ENCODE measurements at regions not wholly inside any gene's neighbourhood (a gene's known extent, or its start where the extent isn't known, plus 50 kb on each side); places are given as distances from the start of the nearest gene placed in this dataset.
"Not testable (repeated sequence)": the region's sequence is repeated elsewhere in the genome, so short reads cannot be mapped to it uniquely, and the experiment has no call there.

DNA sequence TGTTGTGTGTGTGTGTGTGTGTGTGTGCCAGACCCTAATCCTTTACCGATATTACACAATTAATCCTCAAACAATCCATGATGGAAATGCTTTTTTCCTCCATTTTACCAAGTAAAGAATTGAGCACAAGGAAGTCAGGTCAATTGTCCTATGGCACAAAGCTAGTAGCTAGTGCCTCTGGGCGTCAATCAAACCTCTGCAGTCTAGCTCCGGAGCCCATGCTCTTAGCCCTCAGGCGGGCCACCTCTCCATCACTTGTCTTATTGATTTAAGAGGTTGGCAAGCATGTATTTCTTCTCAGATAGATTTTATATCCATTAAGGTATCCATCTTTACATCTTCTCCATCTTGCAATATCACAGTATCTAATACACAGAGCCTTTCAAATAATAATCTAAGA is 886.6 kb downstream of the TBL1XR1 start:
- no peak for DNase-seq

DNA sequence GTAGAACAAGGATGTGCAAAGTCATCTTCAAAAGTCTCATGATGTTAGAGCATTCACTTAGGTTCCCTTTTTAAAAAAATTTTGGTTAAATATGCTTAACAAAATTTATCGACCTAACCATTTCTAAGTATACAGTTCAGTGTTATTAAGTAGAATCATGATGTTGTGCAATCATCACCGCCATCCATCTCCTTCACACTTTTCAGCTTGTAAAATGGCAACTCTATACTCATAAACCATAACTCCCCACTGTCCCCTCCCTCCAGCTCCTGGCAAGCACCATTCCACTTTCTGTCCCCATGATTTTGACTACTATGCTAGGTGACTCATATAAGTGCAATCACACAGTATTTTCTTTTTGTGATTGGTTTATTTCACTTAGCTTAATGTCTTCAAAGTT is 895.0 kb downstream of the TBL1XR1 start:
- no peak for DNase-seq

DNA sequence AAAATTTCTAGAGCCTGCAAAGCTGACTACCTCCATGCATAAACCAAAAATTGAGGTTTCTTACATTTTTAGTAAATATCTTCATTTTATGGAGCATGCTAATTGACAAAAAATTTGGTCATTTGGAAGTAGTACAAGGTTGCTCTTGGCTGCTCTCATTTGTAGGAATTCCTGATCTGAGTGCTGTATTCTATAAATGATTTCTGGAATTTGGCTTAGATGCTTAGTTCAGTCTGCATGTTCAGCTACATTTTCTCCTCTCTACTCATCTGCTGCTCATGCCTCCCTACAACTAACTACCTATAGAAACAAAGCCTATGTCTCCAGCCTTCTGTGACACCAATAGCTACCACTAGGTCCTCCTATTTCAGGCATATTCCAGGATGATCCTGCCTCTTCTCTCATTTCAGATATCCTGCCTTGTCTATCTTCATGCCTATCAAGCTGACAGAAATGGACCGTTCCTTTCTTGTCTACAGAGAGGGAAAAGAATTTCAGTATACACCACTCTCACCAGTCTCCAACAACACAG is 901.1 kb downstream of the TBL1XR1 start:
- no peak for DNase-seq

DNA sequence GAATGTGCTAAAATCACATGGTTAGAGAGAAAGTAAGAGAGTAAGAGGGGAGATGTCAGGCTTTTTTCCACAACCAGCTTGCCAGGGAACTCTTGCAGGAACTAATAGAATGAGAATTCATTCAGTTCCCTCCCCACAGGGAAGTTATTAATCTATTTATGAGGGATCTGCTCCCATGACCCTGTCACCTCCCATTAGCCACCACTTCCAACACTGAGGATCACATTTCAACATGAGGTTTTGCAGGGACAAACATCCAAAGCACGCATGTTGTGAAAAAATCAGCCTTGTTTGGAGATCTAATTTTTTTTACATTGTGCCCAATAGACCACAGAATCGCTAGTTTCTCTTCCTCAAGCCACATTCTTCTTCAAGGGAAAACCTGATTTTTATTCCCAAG is 904.0 kb downstream of the TBL1XR1 start:
- no peak for DNase-seq

DNA sequence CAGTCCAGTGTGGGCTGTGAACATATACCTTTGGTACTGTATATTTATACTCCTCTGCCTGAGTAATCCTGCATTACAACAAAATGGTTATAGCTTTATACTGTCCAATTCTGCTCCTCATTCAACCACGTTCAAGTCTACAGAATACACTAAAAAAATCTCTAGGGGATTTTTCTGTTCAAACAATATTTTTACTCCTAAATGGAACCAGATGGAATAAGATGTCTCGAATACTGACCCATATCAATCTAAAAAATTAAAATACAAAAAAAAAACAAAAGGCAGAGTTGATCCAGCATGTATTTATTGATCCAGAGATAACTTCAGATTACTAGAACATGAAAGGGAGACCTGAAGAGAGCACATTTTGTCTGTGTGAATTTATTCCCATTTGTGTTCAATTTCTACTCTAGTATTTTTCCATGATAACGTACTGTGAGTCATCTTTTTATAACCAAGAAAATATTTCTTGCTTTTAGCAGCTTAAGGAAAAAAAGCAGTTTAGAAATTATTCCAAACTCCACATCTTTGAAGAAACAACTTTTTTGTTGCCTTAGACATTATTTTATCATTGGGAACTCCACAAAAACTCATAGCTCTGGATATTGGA is 910.7 kb downstream of the TBL1XR1 start:
- no peak for DNase-seq

DNA sequence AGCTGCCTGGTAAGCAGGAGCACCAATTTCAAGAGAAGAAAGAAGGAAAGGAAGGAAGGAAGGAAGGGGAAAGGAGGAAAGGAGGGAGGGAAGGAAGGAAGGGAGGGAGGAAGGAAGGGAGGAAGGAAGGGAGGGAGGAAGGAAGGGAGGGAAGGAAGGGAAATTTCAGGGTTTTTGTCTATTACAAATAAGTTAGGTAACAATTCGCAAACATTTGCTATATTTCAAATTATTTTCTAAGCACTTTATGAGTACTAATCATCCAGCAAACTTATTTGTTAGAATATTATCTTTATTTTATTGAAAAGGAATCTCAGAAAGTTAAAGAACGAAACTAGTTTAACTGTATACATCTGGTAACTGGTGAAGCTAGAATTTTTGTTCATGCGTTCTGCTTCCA is 921.7 kb downstream of the TBL1XR1 start:
- DNase-seq: no peak

DNA sequence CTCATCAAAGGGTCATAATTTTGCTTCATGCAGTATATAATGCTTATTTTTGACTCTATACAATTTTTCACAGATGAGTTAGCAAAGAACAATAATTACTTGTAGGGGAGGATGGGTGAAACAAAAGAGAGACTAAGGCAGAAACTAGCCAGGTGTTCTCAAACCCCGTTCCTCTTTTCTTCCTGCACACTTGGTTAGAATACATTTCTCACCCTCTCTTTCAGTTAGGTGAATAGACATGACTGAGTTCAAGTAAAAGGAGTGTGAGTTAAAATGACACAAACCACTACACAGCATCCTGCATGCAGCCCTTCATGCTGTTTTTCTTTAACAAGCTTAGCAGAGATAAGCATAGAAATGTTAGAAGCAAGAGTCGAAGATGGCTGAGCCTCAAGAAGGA is 922.2 kb downstream of the TBL1XR1 start:
- no peak for DNase-seq

DNA sequence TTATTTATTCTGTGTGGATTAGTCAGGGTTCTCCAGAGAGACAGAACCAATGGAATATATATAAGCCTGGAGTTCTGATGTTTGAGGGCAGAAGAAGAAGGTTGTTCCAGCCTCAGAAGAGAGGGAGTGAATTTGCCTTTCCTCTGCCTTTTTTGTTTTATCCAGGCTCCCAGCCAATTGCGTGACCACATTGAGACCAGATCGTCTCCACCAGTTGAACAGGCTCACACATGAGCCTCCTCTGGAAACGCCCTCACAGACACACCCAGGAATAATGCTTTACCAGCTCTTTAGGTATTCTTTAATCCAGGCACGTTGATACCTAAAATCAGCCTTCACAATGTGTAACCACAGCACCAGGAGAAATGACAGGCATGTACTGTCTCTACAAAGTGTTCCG is 923.1 kb downstream of the TBL1XR1 start:
- no peak for DNase-seq

DNA sequence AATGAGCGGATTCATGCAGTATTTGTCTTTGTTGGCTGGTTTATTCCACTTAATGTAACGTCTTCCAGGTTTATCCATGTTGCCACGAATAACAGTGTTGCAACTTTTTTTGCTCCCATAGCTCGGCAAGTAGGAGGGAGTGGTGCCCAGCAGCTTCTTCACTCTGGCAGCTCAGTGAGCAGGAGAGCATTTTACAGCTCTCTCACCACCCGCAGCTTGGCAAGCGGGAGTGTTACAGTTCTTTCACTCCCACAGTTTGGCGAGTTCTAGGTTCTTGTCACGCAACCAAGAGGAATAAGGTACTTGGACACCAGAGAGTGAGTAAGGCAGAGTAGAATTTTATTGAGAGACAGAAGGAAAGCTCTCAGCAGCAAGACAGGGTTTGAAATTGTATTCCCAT is 935.2 kb downstream of the TBL1XR1 start:
- DNase-seq: no peak

DNA sequence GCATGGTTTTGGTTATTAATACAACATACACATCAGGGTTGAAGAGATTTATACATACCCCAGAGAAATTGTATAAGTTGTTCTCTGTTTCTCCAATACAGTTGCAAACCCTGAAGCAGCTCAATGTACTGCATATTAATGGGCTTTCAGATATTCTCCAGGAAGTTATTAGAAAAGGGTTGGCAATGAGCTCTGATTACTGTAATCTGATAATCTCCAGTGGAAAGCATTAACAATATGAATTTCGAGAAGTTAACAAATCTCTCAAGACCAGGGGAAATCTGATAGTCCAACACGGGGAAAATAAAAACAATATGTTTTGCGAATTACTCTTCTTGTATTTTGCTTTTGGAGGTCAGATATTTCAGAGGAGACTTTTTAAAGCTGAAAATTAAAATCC is 950.1 kb downstream of the TBL1XR1 start:
- DNase-seq: no peak

DNA sequence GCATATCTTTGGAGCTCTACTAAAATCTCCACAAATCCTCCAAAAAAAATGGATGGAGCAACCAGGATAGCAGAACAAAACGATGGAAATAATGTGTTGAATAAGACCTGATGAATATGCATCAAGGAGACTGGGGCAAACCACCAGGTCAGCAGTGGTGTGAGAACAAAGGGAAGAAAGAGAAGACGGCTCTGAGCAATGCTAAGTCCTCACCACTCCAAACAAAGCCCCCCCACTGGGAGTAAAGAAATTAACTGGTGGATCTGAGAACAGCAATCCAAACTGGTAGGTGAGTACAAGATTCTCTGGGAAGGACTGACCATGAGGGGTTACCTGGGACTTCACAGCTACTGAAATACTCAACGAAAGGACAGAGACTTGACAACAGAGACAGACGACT is 977.3 kb downstream of the TBL1XR1 start:
- DNase-seq: no peak

DNA sequence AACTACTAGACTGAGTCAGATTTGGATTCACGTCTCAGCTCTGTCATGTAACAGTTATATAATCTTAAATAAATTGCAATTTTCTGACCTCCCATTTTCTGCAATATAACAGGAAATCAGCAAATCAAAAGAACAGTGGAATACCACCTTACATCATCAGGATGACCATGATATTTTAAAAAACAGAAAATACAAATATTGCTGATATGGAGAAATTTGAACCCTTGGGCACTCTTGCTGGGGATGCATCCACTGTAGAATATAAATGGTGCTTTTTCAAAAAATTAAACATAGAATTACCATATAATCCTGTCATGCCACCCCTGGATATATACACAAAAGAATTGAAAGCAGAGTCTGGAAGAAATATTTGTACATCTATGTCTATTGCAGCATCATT is 982.5 kb downstream of the TBL1XR1 start:
- no peak for DNase-seq

DNA sequence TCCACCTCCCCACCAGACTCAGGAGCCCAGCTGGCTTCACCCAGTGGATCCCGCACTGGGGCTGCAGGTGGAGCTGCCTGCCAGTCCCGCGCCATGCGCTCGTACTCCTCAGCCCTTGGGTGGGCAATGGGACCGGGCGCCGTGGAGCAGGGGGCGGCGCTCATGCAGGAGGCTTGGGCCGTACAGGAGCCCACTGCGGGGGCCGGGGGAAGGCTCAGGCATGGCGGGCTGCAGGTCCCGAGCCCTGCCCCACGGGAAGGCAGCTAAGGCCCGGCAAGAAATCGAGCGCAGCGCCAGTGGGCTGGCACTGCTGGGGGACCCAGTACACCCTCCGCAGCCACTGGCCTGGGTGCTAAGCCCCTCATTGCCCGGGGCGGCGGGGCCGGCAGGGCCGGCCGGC is 984.0 kb downstream of the TBL1XR1 start:
- not testable (repeated sequence) for DNase-seq

DNA sequence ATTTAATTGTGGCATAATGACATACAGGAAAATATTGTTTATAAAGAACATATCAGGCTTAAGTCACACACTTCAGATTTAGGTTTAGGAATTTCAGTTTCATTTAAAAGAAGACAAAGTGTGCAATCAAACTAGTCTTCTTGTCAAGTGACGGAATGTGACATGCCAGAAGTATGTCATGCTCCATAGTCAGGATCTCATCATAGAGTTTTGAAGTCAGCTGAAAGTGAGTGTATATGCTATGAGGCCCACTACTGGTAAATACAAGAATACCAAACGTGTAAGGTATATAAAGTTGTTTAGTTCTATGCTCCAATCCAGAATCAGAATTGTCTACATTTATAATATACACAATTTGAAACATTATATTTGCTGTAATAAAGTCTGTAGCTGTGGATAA is 988.4 kb downstream of the TBL1XR1 start:
- no peak for DNase-seq

DNA sequence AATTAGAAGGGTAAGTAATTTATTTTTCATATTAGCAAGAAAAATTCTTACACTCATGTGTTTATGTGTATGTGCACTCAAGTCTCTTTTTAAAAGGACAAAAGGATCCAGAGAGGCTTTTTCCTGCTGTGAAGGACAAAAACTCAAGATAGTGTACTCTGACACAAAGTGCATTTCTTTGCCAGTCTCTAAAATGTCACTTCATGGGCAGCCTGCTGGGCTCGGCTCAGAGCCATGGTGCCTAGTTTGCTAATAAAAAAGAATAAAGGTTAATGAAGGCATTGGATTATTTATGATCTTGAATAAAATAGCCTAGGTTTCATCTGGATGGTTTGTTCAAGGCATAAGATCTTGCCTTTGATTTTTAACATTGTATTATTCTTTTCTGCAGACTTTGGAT is 989.0 kb downstream of the TBL1XR1 start:
- DNase-seq: no peak

DNA sequence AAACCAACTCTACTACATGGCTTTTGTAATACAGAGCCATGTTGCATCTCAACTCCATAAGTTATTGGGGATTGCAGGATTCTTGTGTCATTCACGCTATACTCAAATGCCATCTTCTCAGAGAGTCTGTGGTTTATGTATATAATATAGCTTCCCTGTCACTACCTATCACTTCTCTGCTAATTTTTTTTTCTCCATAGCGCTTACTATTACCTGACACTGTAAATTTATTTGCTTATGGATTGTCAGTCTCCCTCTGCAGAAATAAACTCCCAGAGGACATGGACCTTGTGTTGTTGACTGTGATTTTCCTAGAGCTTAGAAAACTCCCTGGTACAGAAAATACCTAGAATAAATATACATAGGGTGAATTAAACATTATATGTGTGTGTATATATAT is 990.5 kb downstream of the TBL1XR1 start:
- DNase-seq: no peak

DNA sequence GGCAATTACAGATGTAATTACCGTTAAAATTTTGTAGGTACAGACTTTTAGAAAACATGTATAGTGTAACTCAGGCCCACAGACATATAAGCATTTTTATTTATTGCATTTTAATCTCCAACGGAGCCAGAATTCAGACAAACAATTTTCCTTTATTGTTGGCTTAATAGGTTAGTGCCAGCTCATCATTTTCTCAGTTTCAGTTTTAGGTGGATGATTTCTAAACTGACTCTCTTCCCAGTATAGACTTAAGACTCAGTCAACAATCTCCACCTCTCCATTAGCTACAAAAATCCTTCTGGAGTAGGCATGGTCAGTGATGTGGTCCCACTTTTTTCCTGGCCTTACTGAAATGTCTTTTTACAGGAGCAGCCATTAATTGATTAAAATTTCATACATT is 994.6 kb downstream of the TBL1XR1 start:
- DNase-seq: no peak

DNA sequence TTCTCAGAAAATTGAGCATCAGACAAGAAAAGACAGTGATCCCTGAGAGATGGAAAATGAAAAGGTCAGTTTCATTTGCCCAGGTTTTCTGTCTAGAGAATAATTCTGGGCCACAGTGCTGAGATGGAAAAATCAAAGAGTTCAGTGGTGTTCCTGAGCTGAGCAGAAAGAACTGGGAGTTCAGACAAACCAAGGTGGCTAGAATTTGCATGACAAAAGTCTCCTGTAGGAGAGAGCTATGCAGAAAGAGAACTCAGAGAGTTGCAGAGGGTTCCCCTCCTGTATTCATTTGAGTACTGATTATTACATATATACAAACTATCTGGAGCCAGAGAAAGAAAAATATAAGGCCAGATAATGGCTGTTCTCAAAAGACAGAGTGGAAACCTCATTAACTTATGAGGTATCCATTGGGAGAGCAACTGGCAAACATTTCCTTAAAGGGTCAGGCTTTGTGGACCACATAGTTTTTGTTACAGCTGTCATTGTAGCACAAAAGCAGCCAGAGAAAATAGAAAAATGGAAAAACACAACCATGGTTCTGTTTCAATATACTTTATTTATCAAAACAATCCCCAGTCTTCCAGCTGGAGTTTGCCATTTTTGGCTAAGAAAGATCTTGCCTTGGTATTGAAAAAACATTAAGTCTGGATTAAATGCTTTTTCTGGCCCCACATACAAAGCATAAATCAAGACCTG is 1004.1 kb downstream of the TBL1XR1 start:
- DNase-seq: no peak

DNA sequence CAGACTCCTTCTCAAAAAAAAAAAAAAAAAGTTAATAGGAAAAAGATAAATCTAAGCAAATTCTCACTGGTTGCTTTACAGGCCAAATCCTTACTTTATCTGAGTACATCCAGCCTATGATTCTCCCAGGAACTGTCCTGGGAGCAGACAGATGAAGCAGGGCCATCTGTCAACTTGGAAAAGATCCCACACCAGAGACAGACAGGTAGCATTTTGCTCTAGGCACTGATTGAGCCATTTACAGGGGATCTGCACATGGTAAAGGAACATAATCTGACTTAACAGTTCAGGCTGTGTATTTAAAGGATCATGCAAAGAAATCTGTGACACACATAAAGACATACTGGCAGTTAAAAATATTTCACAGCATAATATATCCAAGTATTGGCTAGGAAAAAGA is 1006.5 kb downstream of the TBL1XR1 start:
- no peak for DNase-seq

DNA sequence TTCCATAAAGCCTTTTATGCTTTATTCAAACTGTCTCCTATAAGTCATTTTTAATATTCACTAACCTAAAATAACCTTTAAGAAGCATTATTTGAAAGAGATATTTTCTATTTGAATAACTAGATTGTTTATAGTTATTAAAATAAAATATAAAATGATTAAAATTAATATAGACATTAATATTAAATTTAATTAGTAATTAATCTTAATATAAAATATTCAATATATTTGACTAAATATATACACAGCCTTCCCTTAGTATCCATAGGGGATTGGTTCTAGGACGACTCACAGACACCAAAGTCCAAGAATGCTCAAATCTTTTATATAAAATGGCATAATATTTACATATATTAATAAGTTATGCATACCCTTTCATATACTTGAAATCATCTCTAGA is 1014.1 kb downstream of the TBL1XR1 start:
- DNase-seq: no peak

DNA sequence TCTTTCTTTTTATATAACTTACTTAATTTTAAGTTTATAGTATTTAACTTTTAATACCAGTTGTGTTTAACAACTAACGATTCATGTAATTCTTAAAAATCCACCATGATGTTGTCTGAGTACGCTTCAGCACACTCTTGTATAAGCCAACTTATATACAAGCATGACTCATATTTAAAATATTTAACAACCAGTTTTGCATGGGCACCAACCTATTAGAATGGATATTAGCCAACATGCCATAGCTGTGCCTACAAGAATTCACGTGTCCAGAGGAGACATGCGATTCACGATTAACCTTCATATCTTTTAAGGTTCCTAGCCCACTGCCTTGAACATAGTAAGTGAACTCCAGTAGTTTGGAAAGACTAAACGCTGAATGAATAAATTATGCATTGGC is 1023.2 kb downstream of the TBL1XR1 start:
- DNase-seq: no peak

DNA sequence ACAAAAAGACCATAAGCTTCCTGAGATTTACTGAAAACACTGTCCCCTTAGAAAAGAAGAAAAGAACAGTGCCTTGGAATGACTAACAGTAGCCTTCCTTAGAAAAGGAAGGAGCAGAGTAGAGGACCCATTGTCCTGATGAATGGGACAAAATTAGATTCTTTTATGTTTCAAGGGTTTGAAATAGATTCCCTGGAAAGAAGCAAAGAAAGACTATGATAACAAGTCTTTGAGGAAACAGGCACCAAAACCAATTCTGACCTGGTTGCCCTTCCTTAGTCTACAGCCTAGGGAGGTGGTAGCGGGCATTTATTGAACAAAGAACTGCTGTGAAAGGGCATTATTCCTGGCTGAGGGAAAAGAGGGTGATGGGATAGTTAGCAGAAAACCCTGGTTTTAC is 1024.8 kb downstream of the TBL1XR1 start:
- DNase-seq: no peak

DNA sequence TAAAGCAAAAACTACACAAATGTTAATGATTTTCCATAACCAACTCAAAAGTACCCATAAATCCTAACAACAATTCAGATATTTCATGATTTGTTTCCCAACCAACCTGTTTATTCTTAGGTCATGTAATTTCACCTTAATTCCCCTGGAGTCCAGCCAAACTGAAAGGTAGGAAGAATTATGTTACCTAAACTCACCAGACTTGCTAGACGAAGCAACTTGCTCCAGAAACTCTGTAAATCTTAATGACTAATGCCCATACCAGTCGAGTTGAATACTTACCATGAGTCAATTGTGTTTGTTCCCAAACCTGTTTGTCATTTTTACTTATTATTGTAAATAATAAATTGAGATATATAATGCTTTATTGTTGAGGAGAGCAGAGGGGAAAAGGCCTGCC is 1030.0 kb downstream of the TBL1XR1 start:
- DNase-seq: no peak

DNA sequence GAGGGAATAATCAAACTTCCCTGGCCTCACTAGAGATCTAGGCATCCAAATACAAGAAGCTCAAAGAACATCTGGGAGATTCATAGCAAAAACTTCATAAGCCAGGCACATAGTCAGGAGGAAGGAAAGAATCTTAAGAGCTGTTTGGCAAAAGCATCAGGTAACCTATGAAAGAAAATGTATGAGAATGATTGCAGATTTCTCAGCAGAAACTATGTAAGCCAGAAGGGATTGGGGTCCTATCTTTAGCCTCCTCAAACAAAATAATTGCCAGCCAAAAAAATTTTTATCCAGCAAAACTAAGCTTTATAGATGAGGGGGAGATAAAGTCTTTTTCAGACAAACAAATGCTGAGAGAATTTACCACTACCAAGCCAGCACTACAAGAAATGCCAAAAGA is 1036.3 kb downstream of the TBL1XR1 start:
- DNase-seq: no peak

DNA sequence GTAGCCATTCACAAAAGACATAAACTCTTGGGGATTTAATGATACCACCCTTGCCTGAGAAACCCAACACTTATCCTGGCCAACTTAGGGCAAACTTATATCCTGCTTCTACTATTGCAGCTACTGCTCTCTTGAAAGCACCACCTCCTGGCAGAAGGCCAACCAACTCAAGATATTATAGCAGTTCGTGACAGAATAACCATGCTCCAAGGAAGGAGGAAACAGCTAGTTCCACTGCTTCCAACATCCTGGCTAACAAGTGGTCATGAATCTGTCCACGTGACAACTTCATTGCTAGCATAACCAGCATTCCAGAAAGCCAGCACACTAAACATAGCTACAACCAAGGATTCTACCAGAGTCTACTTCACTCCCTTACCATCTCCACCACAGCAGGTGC is 1037.5 kb downstream of the TBL1XR1 start:
- no peak for DNase-seq

Data from kidney glomerular epithelial cell (primary cell).